HCT116 (cell line): ENCODE measurements at regions not wholly inside any gene's neighbourhood (a gene's known extent, or its start where the extent isn't known, plus 50 kb on each side); places are given as distances from the start of the nearest gene placed in this dataset.

ENCODE experiments used
- ATAC-seq: fragments of 200-7000 bp; cut with Tn5 transposase; 2 replicates; pipeline ENCODE4 v1.9.1; 2020; ENCODE audit warnings: mild to moderate bottlenecking, moderate library complexity
- BruUV-seq: library from RNA; stranded (reverse); fragments of 400-500 nt; replicated peaks from 2 replicates; lab custom pipeline; 2021; lab: Mats Ljungman, UMichigan
- CTCF ChIA-PET: fragments of 300-600 bp; sonication (Branson Sonifier 250); formaldehyde crosslinking; loops from one replicate; lab custom pipeline; 2021; ENCODE audit warnings: antibody characterized with exemption; lab: Charles Lee
- POLR2A ChIA-PET: fragments of 300-600, 350-600 bp; sonication (Branson Sonifier 250); formaldehyde crosslinking; loops from one replicate; lab custom pipeline; 2021; ENCODE audit warnings: antibody characterized with exemption; lab: Charles Lee
- RAD21 ChIA-PET, 2 experiments: fragments of 300-600 bp; sonication (Branson Sonifier 250); formaldehyde crosslinking; loops; one replicate each; lab custom pipeline; 2023; ENCODE audit warnings: low total read pairs in 2 of 2; ENCODE audit not compliant: uncharacterized antibody in 2 of 2, unreplicated experiment in 2 of 2, low non-redundant PET in 1 of 2; lab: Charles Lee
- DNase-seq: peaks from one replicate; pipeline ENCODE4 v3.0.0-alpha.2; 2010; ENCODE audit warnings: low read depth, low spot score
- H2AFZ ChIP-seq: fragments of 200-600 bp; shearing (Covaris generic), sonication (generic); 2 replicates; pipeline ENCODE4 v1.6.1; 2017; ENCODE audit warnings: low read depth, mixed run types, mixed read lengths, antibody characterized with exemption, low read length; ENCODE audit not compliant: poor library complexity, severe bottlenecking
- H3K27ac ChIP-seq: 2 replicates; pipeline ENCODE4 v1.5.1; 2012; ENCODE audit warnings: low read depth, low read length
- H3K27me3 ChIP-seq: fragments of 200-600 bp; sonication (generic); 2 replicates; pipeline ENCODE4 v1.6.1; 2016; ENCODE audit warnings: mixed run types, low read length, mixed read lengths; ENCODE audit not compliant: insufficient read depth
- H3K36me3 ChIP-seq, 2 experiments: fragments of 200-500 bp in 1 of 2; fragments of 200-600 bp in 1 of 2; sonication (Bioruptor generic) in 1 of 2; sonication (generic) in 1 of 2; 2 replicates each; pipeline versions ENCODE4 v1.5.1 to v1.6.1; 2014 to 2016; ENCODE audit warnings: low read length in 2 of 2, inconsistent platforms in 1 of 2, mixed read lengths in 1 of 2, mixed run types in 1 of 2; ENCODE audit not compliant: insufficient read depth in 2 of 2, control insufficient read depth in 1 of 2
- H3K4me1 ChIP-seq, 2 experiments: fragments of 200-600 bp in 1 of 2; sonication (generic) in 1 of 2; 2 replicates each; pipeline versions ENCODE4 v1.5.1 to v1.6.1; 2012 to 2017; ENCODE audit warnings: low read length in 2 of 2, inconsistent platforms in 1 of 2, mild to moderate bottlenecking in 1 of 2, mixed read lengths in 1 of 2, mixed run types in 1 of 2, moderate library complexity in 1 of 2; ENCODE audit not compliant: insufficient read depth in 2 of 2, control insufficient read depth in 1 of 2
- H3K4me2 ChIP-seq: fragments of 200-600 bp; sonication (generic); 2 replicates; pipeline ENCODE4 v1.6.1; 2017; ENCODE audit warnings: mixed run types, low read length, mixed read lengths
- H3K4me3 ChIP-seq, 2 experiments: fragments of 200-600 bp in 1 of 2; sonication (generic) in 1 of 2; replicated peaks in 1 of 2; 2 replicates each; pipeline ENCODE4 v1.5.1; 2011 to 2016; ENCODE audit warnings: low read length in 2 of 2, control low read depth in 1 of 2, low read depth in 1 of 2, mild to moderate bottlenecking in 1 of 2, mixed read lengths in 1 of 2, mixed run types in 1 of 2
- H3K79me2 ChIP-seq: fragments of 200-600 bp; sonication (generic); 2 replicates; pipeline ENCODE4 v1.6.1; 2017; ENCODE audit warnings: mild to moderate bottlenecking, mixed run types, low read length, moderate library complexity, mixed read lengths; ENCODE audit not compliant: insufficient read depth
- H3K9ac ChIP-seq: fragments of 200-600 bp; sonication (generic); 2 replicates; pipeline ENCODE4 v1.6.1; 2016; ENCODE audit warnings: low read length, mixed read lengths
- H3K9me2 ChIP-seq: fragments of 200-600 bp; sonication (generic), shearing (Covaris generic); 2 replicates; pipeline ENCODE4 v1.6.1; 2017; ENCODE audit warnings: mixed run types, mild to moderate bottlenecking, moderate library complexity; ENCODE audit not compliant: insufficient read depth
- H3K9me3 ChIP-seq, 2 experiments: fragments of 200-500 bp in 1 of 2; fragments of 200-600 bp in 1 of 2; sonication (Bioruptor generic) in 1 of 2; sonication (generic) in 1 of 2; 2 replicates each; pipeline ENCODE4 v1.6.1; 2014 to 2017; ENCODE audit warnings: low read length in 2 of 2, mixed read lengths in 2 of 2, inconsistent platforms in 1 of 2, low read depth in 1 of 2, mild to moderate bottlenecking in 1 of 2, mixed run types in 1 of 2, moderate library complexity in 1 of 2; ENCODE audit not compliant: control insufficient read depth in 1 of 2, insufficient read depth in 1 of 2
- H4K20me1 ChIP-seq: fragments of 200-600 bp; sonication (generic), shearing (Covaris generic); 2 replicates; pipeline ENCODE4 v1.6.1; 2017; ENCODE audit warnings: mixed run types, mild to moderate bottlenecking, moderate library complexity; ENCODE audit not compliant: insufficient read depth
- CBX3 ChIP-seq: IDR thresholded peaks from 2 replicates; pipeline ENCODE4 v1.6.1; 2012; ENCODE audit warnings: low read depth
- EGR1 ChIP-seq: IDR thresholded peaks from 2 replicates; pipeline ENCODE4 v1.6.1; 2012; ENCODE audit warnings: low read depth
- JUND ChIP-seq: IDR thresholded peaks from 2 replicates; pipeline ENCODE4 v1.6.1; 2012
- POLR2A ChIP-seq: IDR thresholded peaks from 2 replicates; pipeline ENCODE4 v1.7.0; 2011; ENCODE audit warnings: borderline replicate concordance; ENCODE audit not compliant: insufficient read depth, insufficient read length; ENCODE audit errors: extremely low read depth
- POLR2AphosphoS5 ChIP-seq: IDR thresholded peaks from 2 replicates; pipeline ENCODE4 v1.6.1; 2011; ENCODE audit warnings: mild to moderate bottlenecking, low read depth, low read length, moderate library complexity
- RAD21 ChIP-seq: IDR thresholded peaks from 2 replicates; pipeline ENCODE4 v1.6.1; 2012; ENCODE audit warnings: low read depth, mild to moderate bottlenecking
- SIN3A ChIP-seq: IDR thresholded peaks from 2 replicates; pipeline ENCODE4 v1.6.1; 2012; ENCODE audit warnings: low read depth
- SP1 ChIP-seq: IDR thresholded peaks from 2 replicates; pipeline ENCODE4 v1.6.1; 2012; ENCODE audit warnings: low read depth
- ZNF274 ChIP-seq: fragments of 200-500 bp; sonication (Bioruptor generic); IDR thresholded peaks from 2 replicates; pipeline ENCODE4 v1.6.1; 2014; ENCODE audit warnings: mild to moderate bottlenecking, low read depth, low read length, inconsistent platforms
- intact Hi-C: fragments of 100-400 bp; cut with micrococcal nuclease; formaldehyde crosslinking; loops from 2 replicates; pipeline ENCODE4 v1.10.0; 2022
- TF ChIP-seq, protein P1 (sequence below), 3 experiments: fragments of 200-600 bp in 1 of 3; sonication (generic) in 1 of 3; IDR thresholded peaks in 2 of 3; conservative IDR thresholded peaks in 1 of 3; 2 replicates each; pipeline ENCODE4 v1.5.1; 2012 to 2017; ENCODE audit warnings: low read depth in 2 of 3, low read length in 2 of 3, antibody characterized with exemption in 1 of 3, borderline replicate concordance in 1 of 3, control low read depth in 1 of 3, mild to moderate bottlenecking in 1 of 3, mixed read lengths in 1 of 3, mixed run types in 1 of 3, moderate library complexity in 1 of 3; ENCODE audit not compliant: insufficient read depth in 1 of 3
- TF ChIP-seq, protein P2 (sequence below): IDR thresholded peaks from 2 replicates; pipeline ENCODE4 v1.6.1; 2011; ENCODE audit warnings: mild to moderate bottlenecking, low read length, moderate library complexity; ENCODE audit not compliant: insufficient replicate concordance; ENCODE audit errors: extremely low read depth

DNA sequence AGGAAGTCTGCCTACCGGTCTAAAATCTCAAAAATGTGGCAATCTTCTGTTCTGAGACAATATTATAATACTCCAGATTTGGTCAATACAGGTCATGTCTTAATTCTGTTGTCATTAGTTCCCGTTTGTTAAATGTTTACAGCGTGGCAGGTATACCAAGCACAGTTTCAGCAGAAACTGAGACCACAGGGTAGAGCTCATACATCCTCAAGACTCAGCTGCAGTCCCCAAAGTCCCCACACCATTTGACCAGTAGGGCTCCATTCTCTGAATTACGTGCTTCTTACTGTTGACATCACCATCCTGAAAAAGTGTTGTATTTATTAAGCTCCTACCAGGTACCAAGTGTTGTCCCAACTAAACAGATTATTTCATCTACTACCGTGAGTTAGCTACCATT, 157.1 kb downstream of the MC4R start:
- intact Hi-C loops = no loop called here
- ChIA-PET RAD21 (no interaction called here), POLR2A (no interaction called here)

DNA sequence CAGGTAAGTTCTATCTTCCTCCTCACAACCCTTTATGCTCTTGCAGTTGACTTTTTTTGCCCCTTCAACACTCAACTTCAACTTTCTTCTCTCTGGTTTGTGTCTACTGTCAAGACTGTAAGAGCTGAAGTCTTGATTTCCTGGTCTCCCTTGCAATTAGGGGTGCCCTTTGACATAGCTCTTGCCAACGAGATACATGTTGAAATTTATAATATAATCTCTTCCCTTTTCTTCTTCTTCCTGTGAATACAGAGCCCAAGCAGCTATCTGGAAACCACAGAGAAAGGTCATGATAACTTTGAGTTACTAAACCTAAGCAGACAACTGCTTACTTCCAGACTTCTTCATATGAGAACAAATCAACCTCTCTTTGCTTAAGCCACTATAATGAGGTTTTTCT, 163.5 kb downstream of the MC4R start:
- POLR2A ChIA-PET = no interaction called here
- intact Hi-C loops = no loop called here

More for the DNA sequence above, 157.1 kb downstream of the MC4R start:
- no peak overlapping the region for H3K4me3 ChIP-seq
- no peaks in the 10 kb centered on the region for H3K4me1 ChIP-seq
- no peak overlapping the region for H2AFZ ChIP-seq
- no peak overlapping the region for H3K4me2 ChIP-seq
- DNase-seq (no peak), ATAC-seq (no peak)
- CTCF ChIA-PET = no interaction called here
- no TSS peak for BruUV-seq
- no peaks in the 10 kb centered on the region for H3K27me3 ChIP-seq
- TF ChIP-seq, protein P1, sequence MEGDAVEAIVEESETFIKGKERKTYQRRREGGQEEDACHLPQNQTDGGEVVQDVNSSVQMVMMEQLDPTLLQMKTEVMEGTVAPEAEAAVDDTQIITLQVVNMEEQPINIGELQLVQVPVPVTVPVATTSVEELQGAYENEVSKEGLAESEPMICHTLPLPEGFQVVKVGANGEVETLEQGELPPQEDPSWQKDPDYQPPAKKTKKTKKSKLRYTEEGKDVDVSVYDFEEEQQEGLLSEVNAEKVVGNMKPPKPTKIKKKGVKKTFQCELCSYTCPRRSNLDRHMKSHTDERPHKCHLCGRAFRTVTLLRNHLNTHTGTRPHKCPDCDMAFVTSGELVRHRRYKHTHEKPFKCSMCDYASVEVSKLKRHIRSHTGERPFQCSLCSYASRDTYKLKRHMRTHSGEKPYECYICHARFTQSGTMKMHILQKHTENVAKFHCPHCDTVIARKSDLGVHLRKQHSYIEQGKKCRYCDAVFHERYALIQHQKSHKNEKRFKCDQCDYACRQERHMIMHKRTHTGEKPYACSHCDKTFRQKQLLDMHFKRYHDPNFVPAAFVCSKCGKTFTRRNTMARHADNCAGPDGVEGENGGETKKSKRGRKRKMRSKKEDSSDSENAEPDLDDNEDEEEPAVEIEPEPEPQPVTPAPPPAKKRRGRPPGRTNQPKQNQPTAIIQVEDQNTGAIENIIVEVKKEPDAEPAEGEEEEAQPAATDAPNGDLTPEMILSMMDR (IDR thresholded peaks at IDR 0.05 in 2 of 3, conservative IDR thresholded peaks at IDR 0.05 in 1 of 3; ENCODE audit: borderline replicate concordance in 1 of 3, insufficient read depth in 1 of 3, low read depth in 2 of 3, low read length in 2 of 3) = no peak
- TF ChIP-seq EGR1 (no peak), SIN3A (no peak), JUND (no peak), POLR2AphosphoS5 (no peak), POLR2A (no peak), CBX3 (no peak), SP1 (no peak), ZNF274 (no peak)
- H3K9me2 ChIP-seq = no peaks in the 10 kb centered on the region
- H3K9me3 ChIP-seq = no peaks in the 10 kb centered on the region
- H3K9ac ChIP-seq = no peak overlapping the region
- no peak overlapping the region for H3K27ac ChIP-seq
- H3K36me3 ChIP-seq = no peaks in the 10 kb centered on the region
- H4K20me1 ChIP-seq = no peaks in the 10 kb centered on the region
- H3K79me2 ChIP-seq = no peaks in the 10 kb centered on the region

More for the DNA sequence above, 163.5 kb downstream of the MC4R start:
- ATAC-seq = no peak
- H3K9ac ChIP-seq = no peak overlapping the region
- TF ChIP-seq JUND = no peak
- no peak for TF ChIP-seq RAD21
- TF ChIP-seq, protein P2, sequence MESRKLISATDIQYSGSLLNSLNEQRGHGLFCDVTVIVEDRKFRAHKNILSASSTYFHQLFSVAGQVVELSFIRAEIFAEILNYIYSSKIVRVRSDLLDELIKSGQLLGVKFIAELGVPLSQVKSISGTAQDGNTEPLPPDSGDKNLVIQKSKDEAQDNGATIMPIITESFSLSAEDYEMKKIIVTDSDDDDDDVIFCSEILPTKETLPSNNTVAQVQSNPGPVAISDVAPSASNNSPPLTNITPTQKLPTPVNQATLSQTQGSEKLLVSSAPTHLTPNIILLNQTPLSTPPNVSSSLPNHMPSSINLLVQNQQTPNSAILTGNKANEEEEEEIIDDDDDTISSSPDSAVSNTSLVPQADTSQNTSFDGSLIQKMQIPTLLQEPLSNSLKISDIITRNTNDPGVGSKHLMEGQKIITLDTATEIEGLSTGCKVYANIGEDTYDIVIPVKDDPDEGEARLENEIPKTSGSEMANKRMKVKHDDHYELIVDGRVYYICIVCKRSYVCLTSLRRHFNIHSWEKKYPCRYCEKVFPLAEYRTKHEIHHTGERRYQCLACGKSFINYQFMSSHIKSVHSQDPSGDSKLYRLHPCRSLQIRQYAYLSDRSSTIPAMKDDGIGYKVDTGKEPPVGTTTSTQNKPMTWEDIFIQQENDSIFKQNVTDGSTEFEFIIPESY = no peak
- RAD21 ChIA-PET = no interaction called here
- no TSS peak for BruUV-seq
- no peaks in the 10 kb centered on the region for H3K79me2 ChIP-seq
- H3K27ac ChIP-seq = no peak overlapping the region
- no peaks in the 10 kb centered on the region for H3K27me3 ChIP-seq
- no peaks in the 10 kb centered on the region for H3K9me2 ChIP-seq
- DNase-seq = no peak
- no peaks in the 10 kb centered on the region for H3K4me1 ChIP-seq
- no peaks in the 10 kb centered on the region for H4K20me1 ChIP-seq
- no peak overlapping the region for H2AFZ ChIP-seq
- no peak overlapping the region for H3K4me3 ChIP-seq
- no peaks in the 10 kb centered on the region for H3K36me3 ChIP-seq
- no peak overlapping the region for H3K4me2 ChIP-seq
- H3K9me3 ChIP-seq = no peaks in the 10 kb centered on the region
- CTCF ChIA-PET = no interaction called here
